ENCODE measurements at regions not wholly inside any gene's neighbourhood (a gene's known extent, or its start where the extent isn't known, plus 50 kb on each side); places are given as distances from the start of the nearest gene placed in this dataset.

GRCh38 chr1:29671446-29672356 lies 435.4 kb downstream of the PTPRU start:
- no peak for TF ChIP-seq CTCF (IDR thresholded peaks at IDR 0.05; ENCODE audit: low read depth, low read length, missing input control)
- TF ChIP-seq REST (IDR thresholded peaks at IDR 0.05) = no peak
- TF ChIP-seq SP1 (IDR thresholded peaks at IDR 0.05) = no peak
- no peak for TF ChIP-seq NR2F2 (IDR thresholded peaks at IDR 0.05)
- no peak for TF ChIP-seq ZBTB33 (IDR thresholded peaks at IDR 0.05)
- TF ChIP-seq TAF1 (conservative IDR thresholded peaks at IDR 0.05) = no peak
- no peak for TF ChIP-seq RAD21 (IDR thresholded peaks at IDR 0.05)
